Gastrocnemius medialis (tissue), 4 donors: ENCODE measurements at regions not wholly inside any gene's neighbourhood (a gene's known extent, or its start where the extent isn't known, plus 50 kb on each side); places are given as distances from the start of the nearest gene placed in this dataset.

Experiments
- ATAC-seq, 2 donors: fragments of 150-250 bp; one replicate each; pipeline ENCODE4 v1.9.1; 2016
- DNase-seq, 2 donors: peaks; one replicate each; pipeline ENCODE4 v3.0.0-alpha.2; 2019
- H3K27ac ChIP-seq, 4 donors: fragments of 200-600 bp; sonication (generic); 1 replicate in 1 of 4; 2 replicates in 3 of 4; pipeline ENCODE4 v1.5.1; 2016 to 2018; ENCODE audit warnings: mild to moderate bottlenecking in 2 of 4, moderate library complexity in 1 of 4
- H3K27me3 ChIP-seq, 3 donors: fragments of 200-600 bp; sonication (generic) in 2 of 3; 1 replicate in 1 of 3; 2 replicates in 2 of 3; pipeline versions ENCODE4 v1.5.1 to v1.6.0; 2016 to 2019; ENCODE audit warnings: mild to moderate bottlenecking in 1 of 3, moderate library complexity in 1 of 3
- H3K36me3 ChIP-seq, 2 donors: fragments of 200-600 bp; sonication (generic) in 1 of 2; one replicate each; pipeline ENCODE4 v1.5.1; 2017 to 2018
- H3K4me1 ChIP-seq, 2 donors: fragments of 200-600 bp; sonication (generic) in 1 of 2; one replicate each; pipeline ENCODE4 v1.5.1; 2016 to 2017; ENCODE audit warnings: mild to moderate bottlenecking in 2 of 2
- H3K4me3 ChIP-seq, 4 donors: fragments of 200-600 bp; sonication (generic) in 3 of 4; 1 replicate in 1 of 4; 2 replicates in 3 of 4; pipeline ENCODE4 v1.5.1; 2016 to 2019; ENCODE audit warnings: mild to moderate bottlenecking in 2 of 4
- H3K9me3 ChIP-seq, 3 donors: fragments of 200-600 bp; sonication (generic) in 2 of 3; 1 replicate in 1 of 3; 2 replicates in 2 of 3; pipeline ENCODE4 v1.5.1; 2016 to 2019
- POLR2A ChIP-seq, 2 donors: fragments of 450-650 bp; IDR thresholded peaks; one replicate each; pipeline ENCODE4 v1.6.1; 2017; ENCODE audit warnings: antibody characterized with exemption in 2 of 2, mild to moderate bottlenecking in 2 of 2, moderate library complexity in 2 of 2
- in situ Hi-C, 4 donors: fragments of 200-750 bp; cut with MboI; loops; one replicate each; pipeline versions ENCODE4 v1.15.0 to v1.8.0; 2017; ENCODE audit warnings: low sequenced_read_pairs in 4 of 4
- intact Hi-C: fragments of 100-400 bp; cut with DNase I; formaldehyde crosslinking; loops from one replicate; pipeline ENCODE4 v1.15.1; 2023; ENCODE audit warnings: low total_unique reads
- TF ChIP-seq, protein P1 (sequence below), 5 experiments: fragments of 450-650 bp in 3 of 5; fragments of 200-600 bp in 2 of 5; sonication (generic) in 2 of 5; IDR thresholded peaks in 4 of 5; conservative IDR thresholded peaks in 1 of 5; 1 replicate in 4 of 5; 2 replicates in 1 of 5; pipeline ENCODE4 v1.5.1; 2016 to 2019; ENCODE audit warnings: antibody characterized with exemption in 5 of 5, mild to moderate bottlenecking in 3 of 5, moderate library complexity in 3 of 5

DNA sequence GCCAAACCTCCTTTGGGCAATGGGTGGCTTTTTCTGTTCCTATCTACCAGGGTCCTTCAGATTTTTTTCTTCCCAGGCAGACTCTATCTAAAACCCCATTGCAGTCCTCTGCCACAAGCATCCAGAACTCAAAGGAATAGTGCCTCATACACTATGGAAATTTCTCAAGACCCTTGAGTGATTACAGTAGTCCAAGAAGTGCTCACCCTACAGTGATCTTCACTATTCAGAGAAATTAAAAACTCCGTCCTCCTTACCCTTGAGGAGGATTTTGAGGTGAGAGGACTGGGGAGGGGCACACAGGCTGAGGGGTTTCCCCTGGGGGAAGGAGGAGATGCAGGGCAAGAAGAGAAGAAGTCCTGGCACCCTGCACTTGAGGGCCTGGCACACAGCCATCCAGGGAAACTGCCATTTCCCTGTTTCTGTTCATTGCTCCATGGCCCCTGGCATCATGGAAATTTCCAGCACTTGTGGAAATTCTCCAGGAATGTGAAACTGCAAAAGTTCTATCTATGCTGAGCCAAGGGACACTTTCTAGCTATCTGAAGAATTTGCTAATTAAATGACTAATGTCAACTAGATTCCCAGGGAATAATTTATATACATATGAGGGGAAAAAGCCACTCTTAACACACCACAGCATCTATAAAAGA is 102.5 kb upstream of the ATP1B1 start:
- Histone ChIP-seq H3K36me3 (no peaks in the 10 kb centered on the region), H3K9me3 (no peaks in the 10 kb centered on the region), H3K27me3 (no peaks in the 10 kb centered on the region), H3K27ac (no peak overlapping the region), H3K4me1 (no peaks in the 10 kb centered on the region), H3K4me3 (no peak overlapping the region)
- in situ Hi-C loops (no loop called here), intact Hi-C loops (no loop called here)
- no peak for TF ChIP-seq POLR2A (IDR thresholded peaks at IDR 0.05)
- TF ChIP-seq, protein P1, sequence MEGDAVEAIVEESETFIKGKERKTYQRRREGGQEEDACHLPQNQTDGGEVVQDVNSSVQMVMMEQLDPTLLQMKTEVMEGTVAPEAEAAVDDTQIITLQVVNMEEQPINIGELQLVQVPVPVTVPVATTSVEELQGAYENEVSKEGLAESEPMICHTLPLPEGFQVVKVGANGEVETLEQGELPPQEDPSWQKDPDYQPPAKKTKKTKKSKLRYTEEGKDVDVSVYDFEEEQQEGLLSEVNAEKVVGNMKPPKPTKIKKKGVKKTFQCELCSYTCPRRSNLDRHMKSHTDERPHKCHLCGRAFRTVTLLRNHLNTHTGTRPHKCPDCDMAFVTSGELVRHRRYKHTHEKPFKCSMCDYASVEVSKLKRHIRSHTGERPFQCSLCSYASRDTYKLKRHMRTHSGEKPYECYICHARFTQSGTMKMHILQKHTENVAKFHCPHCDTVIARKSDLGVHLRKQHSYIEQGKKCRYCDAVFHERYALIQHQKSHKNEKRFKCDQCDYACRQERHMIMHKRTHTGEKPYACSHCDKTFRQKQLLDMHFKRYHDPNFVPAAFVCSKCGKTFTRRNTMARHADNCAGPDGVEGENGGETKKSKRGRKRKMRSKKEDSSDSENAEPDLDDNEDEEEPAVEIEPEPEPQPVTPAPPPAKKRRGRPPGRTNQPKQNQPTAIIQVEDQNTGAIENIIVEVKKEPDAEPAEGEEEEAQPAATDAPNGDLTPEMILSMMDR (IDR thresholded peaks at IDR 0.05 in 4 of 5, conservative IDR thresholded peaks at IDR 0.05 in 1 of 5) = no peak
- no peak for DNase-seq
- no peak for ATAC-seq

DNA sequence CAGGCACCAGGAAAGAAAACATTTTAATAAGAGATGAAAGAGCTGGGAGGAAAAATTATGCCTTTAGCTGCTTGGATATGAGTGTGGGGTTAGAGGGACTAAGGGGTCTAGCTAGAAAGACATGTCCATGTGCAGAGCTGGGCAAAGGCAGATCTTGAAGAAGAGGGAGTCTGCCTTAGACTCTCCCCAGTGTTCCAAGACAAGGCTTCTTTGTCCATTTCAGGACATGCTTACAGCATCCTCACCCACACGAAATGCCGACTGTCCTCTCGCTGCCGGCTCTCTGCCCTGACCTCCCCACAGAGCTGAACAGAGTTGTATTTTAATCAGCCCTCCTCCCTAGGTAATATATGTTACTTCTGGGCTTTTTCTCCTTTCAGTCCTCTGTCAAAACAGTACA is 100.7 kb upstream of the ATP1B1 start:
- H3K4me3 ChIP-seq = no peak overlapping the region
- H3K9me3 ChIP-seq = no peaks in the 10 kb centered on the region
- ATAC-seq (no peak), DNase-seq (no peak)
- intact Hi-C loops = no loop called here
- H3K4me1 ChIP-seq = no peaks in the 10 kb centered on the region
- TF ChIP-seq, protein P1 (IDR thresholded peaks at IDR 0.05 in 4 of 5, conservative IDR thresholded peaks at IDR 0.05 in 1 of 5) = no peak
- no peak for TF ChIP-seq POLR2A (IDR thresholded peaks at IDR 0.05)
- in situ Hi-C loops = no loop called here
- no peak overlapping the region for H3K27ac ChIP-seq
- no peaks in the 10 kb centered on the region for H3K27me3 ChIP-seq
- H3K36me3 ChIP-seq = no peaks in the 10 kb centered on the region

DNA sequence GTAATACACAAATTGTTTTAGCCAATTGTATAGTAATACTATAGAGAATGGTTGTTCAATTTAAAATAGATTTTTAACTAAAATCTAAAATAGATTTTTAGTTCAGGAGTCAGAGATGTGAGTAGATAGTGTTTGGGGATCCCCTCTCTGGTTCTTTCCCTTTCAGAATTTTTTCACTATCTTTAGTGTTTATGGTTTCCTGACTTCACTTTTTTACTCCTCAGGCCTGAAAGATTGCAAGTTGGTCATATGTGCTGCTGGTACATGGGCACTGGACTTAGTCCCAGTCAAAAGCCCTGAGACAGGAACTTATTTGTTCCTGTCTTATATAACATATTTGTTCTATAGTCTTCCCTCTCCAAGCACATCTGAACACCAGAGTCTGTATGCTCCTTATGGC is 96.8 kb upstream of the ATP1B1 start:
- intact Hi-C loops = no loop called here
- H3K27ac ChIP-seq = no peak overlapping the region
- no peaks in the 10 kb centered on the region for H3K27me3 ChIP-seq
- no peaks in the 10 kb centered on the region for H3K36me3 ChIP-seq
- ATAC-seq (no peak), DNase-seq (no peak)
- H3K4me3 ChIP-seq = no peak overlapping the region
- H3K4me1 ChIP-seq = no peaks in the 10 kb centered on the region
- TF ChIP-seq POLR2A (IDR thresholded peaks at IDR 0.05) = no peak
- TF ChIP-seq, protein P1 (IDR thresholded peaks at IDR 0.05 in 4 of 5, conservative IDR thresholded peaks at IDR 0.05 in 1 of 5) = no peak
- in situ Hi-C loops = no loop called here
- H3K9me3 ChIP-seq = no peaks in the 10 kb centered on the region

DNA sequence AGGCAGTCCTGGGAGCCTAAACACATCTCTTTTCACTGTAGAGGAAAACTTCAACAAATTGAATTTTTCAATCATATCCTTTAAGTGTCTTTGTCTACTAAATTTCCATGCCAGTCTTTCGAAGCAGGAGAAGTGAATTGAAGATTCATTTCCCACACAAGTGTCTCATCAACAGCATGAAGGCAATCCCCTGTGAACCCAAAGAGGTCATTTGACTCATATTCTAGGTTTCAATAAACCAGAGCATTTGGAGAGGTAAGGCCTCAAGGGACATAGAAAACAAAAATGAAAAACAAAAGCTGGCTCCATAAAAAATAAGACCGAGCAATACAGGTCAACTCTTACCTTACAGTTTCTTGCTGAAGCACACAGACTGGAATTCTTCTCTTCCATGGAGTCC is 94.1 kb upstream of the ATP1B1 start:
- no peak for DNase-seq
- intact Hi-C loops (no loop called here), in situ Hi-C loops (no loop called here)
- Histone ChIP-seq H3K36me3 (no peaks in the 10 kb centered on the region), H3K4me3 (no peak overlapping the region), H3K9me3 (no peaks in the 10 kb centered on the region), H3K4me1 (no peaks in the 10 kb centered on the region), H3K27ac (no peak overlapping the region), H3K27me3 (no peaks in the 10 kb centered on the region)
- TF ChIP-seq POLR2A (IDR thresholded peaks at IDR 0.05) = no peak
- ATAC-seq = no peak

DNA sequence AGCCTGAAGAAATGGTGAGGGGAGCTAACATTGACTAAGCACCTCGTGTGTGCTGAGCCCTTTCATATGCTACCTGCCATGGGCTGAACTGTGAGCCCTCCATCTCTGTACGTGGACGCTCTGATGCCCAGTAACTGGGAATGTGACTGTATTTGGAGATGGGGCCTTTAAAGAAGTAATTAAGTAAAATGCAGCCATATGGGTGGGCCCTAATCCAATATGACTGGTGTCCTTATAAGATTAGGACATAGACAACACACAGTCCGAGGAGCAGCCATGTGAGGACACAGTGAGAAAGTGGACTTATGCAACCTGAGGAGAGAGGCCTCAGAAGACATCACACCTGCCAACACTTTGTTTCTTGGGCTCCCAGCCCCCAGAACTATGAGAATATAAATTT is 92.7 kb upstream of the ATP1B1 start:
- H3K9me3 ChIP-seq = no peaks in the 10 kb centered on the region
- no peak for DNase-seq
- H3K4me1 ChIP-seq = no peaks in the 10 kb centered on the region
- in situ Hi-C loops = no loop called here
- no peak overlapping the region for H3K27ac ChIP-seq
- H3K27me3 ChIP-seq = no peaks in the 10 kb centered on the region
- no peaks in the 10 kb centered on the region for H3K36me3 ChIP-seq
- TF ChIP-seq, protein P1 (IDR thresholded peaks at IDR 0.05 in 4 of 5, conservative IDR thresholded peaks at IDR 0.05 in 1 of 5) = no peak
- no peak for TF ChIP-seq POLR2A (IDR thresholded peaks at IDR 0.05)
- intact Hi-C loops = no loop called here
- no peak for ATAC-seq
- no peak overlapping the region for H3K4me3 ChIP-seq
